ENCODE measurements at regions not wholly inside any gene's neighbourhood (a gene's known extent, or its start where the extent isn't known, plus 50 kb on each side); places are given as distances from the start of the nearest gene placed in this dataset.
"Not testable (repeated sequence)": the region's sequence is repeated elsewhere in the genome, so short reads cannot be mapped to it uniquely, and the experiment has no call there.

- TF ChIP-seq CTCF (conservative IDR thresholded peaks at IDR 0.05; ENCODE audit: low read length); EZH2phosphoT487 (IDR thresholded peaks at IDR 0.05; ENCODE audit: borderline replicate concordance, low read depth, low read length): not testable (repeated sequence)
Observed at GRCh38 chr20:58031350-58031749, 197.1 kb downstream of the ANKRD60 start.

Measured in OCI-LY7 (cell line).